ENCODE measurements at regions not wholly inside any gene's neighbourhood (a gene's known extent, or its start where the extent isn't known, plus 50 kb on each side); places are given as distances from the start of the nearest gene placed in this dataset.

GRCh38 chr3:165624761-165625160, 212.5 kb downstream of the BCHE start:
- TF ChIP-seq CTCF (IDR thresholded peaks at IDR 0.05) (peak in 2 of 4 donors; percentile 17 to 19), POLR2A (IDR thresholded peaks at IDR 0.05) (no peak)

Data from right lobe of liver (tissue), 4 donors.